ENCODE measurements at regions not wholly inside any gene's neighbourhood (a gene's known extent, or its start where the extent isn't known, plus 50 kb on each side); places are given as distances from the start of the nearest gene placed in this dataset.

DNA sequence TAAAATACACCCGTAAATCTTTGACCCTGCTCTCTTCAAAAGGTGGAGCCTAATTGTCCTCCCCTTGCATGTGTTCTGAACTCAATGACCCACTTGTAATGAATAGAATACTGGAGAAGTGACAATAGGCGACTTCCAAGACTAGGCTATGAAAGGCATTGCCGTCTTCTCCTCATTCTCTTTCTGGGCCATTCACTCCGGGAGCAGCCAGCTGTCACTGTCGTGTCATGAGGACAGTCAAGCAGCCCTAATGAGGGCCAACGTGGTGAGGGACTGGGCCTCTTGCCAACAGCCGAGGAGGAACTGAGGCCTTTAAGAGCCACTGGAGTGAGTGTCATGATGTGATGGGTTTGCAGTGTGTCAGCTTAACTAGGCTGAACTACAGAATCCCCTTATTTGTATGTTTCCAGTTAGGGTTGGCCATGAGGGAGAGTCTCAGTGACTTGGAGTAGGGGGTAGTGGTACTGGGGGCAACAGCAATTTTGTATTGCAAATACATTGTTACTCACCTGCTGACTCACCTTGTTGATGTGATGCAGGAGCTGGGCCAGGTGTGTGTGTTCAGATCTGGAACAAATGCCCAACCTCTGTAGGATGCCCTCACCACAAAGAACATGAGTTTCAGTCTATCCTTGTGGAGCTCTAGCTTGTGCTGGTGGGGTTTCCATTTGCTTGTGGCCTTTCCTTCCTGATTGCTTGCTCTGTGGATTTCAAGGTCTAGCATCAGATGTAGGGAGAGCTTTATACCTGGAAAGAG is 188.5 kb upstream of the PROK2 start:
- Histone ChIP-seq H3K4me1 (ENCODE audit: insufficient read depth, low read length, poor library complexity, severe bottlenecking) (no peaks in the 10 kb centered on the region), H3K9me3 (ENCODE audit: low read depth, low read length, poor library complexity, severe bottlenecking) (no peaks in the 10 kb centered on the region), H3K27ac (ENCODE audit: low read depth, low read length, poor library complexity, severe bottlenecking) (no peak overlapping the region), H3K36me3 (ENCODE audit: insufficient read depth, low read length, poor library complexity, severe bottlenecking) (no peaks in the 10 kb centered on the region), H3K27me3 (replicated peaks; ENCODE audit: insufficient read depth, low read depth, low read length, poor library complexity) (no peaks in the 10 kb centered on the region), H3K4me3 (ENCODE audit: low read depth, low read length, poor library complexity, severe bottlenecking) (no peak overlapping the region)
- BruUV-seq (replicated peaks) = no TSS peak
- TF ChIP-seq EZH2 (IDR thresholded peaks at IDR 0.05; ENCODE audit: borderline replicate concordance, low read depth, low read length, poor library complexity, severe bottlenecking) = no peak
- TF ChIP-seq, protein P1, sequence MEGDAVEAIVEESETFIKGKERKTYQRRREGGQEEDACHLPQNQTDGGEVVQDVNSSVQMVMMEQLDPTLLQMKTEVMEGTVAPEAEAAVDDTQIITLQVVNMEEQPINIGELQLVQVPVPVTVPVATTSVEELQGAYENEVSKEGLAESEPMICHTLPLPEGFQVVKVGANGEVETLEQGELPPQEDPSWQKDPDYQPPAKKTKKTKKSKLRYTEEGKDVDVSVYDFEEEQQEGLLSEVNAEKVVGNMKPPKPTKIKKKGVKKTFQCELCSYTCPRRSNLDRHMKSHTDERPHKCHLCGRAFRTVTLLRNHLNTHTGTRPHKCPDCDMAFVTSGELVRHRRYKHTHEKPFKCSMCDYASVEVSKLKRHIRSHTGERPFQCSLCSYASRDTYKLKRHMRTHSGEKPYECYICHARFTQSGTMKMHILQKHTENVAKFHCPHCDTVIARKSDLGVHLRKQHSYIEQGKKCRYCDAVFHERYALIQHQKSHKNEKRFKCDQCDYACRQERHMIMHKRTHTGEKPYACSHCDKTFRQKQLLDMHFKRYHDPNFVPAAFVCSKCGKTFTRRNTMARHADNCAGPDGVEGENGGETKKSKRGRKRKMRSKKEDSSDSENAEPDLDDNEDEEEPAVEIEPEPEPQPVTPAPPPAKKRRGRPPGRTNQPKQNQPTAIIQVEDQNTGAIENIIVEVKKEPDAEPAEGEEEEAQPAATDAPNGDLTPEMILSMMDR (conservative IDR thresholded peaks at IDR 0.05; ENCODE audit: low read depth, low read length) = no peak
- POLR2A ChIA-PET (ENCODE audit: low non-redundant PET) = no interaction called here
- DNase-seq (ENCODE audit: low spot score) = no peak
- CTCF ChIA-PET = no interaction called here
- intact Hi-C loops (cut with micrococcal nuclease; ENCODE audit: unreplicated experiment) = no loop called here

- POLR2A ChIA-PET (ENCODE audit: low non-redundant PET) = no interaction called here
- intact Hi-C loops (cut with micrococcal nuclease; ENCODE audit: unreplicated experiment) = no loop called here
- no peak for DNase-seq (ENCODE audit: low spot score)
- CTCF ChIA-PET = no interaction called here
- Histone ChIP-seq H3K36me3 (ENCODE audit: insufficient read depth, low read length, poor library complexity, severe bottlenecking) (no peaks in the 10 kb centered on the region), H3K27me3 (replicated peaks; ENCODE audit: insufficient read depth, low read depth, low read length, poor library complexity) (no peaks in the 10 kb centered on the region), H3K4me3 (ENCODE audit: low read depth, low read length, poor library complexity, severe bottlenecking) (no peak overlapping the region), H3K4me1 (ENCODE audit: insufficient read depth, low read length, poor library complexity, severe bottlenecking) (no peaks in the 10 kb centered on the region), H3K27ac (ENCODE audit: low read depth, low read length, poor library complexity, severe bottlenecking) (no peak overlapping the region), H3K9me3 (ENCODE audit: low read depth, low read length, poor library complexity, severe bottlenecking) (no peaks in the 10 kb centered on the region)
- no TSS peak for BruUV-seq (replicated peaks)
- no peak for TF ChIP-seq EZH2 (IDR thresholded peaks at IDR 0.05; ENCODE audit: borderline replicate concordance, low read depth, low read length, poor library complexity, severe bottlenecking)
- TF ChIP-seq, protein P1 (conservative IDR thresholded peaks at IDR 0.05; ENCODE audit: low read depth, low read length) = no peak
Measured at GRCh38 chr3:71972031-71972430, 187.1 kb upstream of the PROK2 start.

DNA sequence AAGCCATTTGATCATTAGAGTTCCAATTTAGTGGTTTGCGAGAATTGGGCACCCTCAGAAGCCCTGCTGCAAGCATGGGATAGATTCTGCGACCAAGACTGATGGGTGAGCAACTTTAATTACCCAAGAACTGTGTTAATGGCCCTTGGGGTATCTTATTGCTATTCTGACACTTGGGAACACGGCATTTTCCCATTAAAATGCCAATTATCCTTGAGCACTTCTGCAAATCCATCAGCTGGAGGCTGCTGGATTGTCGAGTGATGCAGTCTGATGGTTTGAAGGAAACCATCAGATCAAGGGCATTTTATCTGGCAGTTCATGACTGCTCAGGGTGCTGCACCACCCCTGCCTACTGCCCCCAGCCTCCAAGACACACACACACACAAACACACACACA is 183.6 kb upstream of the PROK2 start:
- BruUV-seq (replicated peaks) = no TSS peak
- H3K36me3 ChIP-seq (ENCODE audit: insufficient read depth, low read length, poor library complexity, severe bottlenecking) = no peaks in the 10 kb centered on the region
- H3K4me3 ChIP-seq (ENCODE audit: low read depth, low read length, poor library complexity, severe bottlenecking) = no peak overlapping the region
- H3K9me3 ChIP-seq (ENCODE audit: low read depth, low read length, poor library complexity, severe bottlenecking) = no peaks in the 10 kb centered on the region
- no peaks in the 10 kb centered on the region for H3K27me3 ChIP-seq (replicated peaks; ENCODE audit: insufficient read depth, low read depth, low read length, poor library complexity)
- ChIA-PET CTCF (no interaction called here), POLR2A (ENCODE audit: low non-redundant PET) (no interaction called here)
- no peak overlapping the region for H3K27ac ChIP-seq (ENCODE audit: low read depth, low read length, poor library complexity, severe bottlenecking)
- intact Hi-C loops (cut with micrococcal nuclease; ENCODE audit: unreplicated experiment) = no loop called here
- TF ChIP-seq, protein P1 (conservative IDR thresholded peaks at IDR 0.05; ENCODE audit: low read depth, low read length) = no peak
- TF ChIP-seq EZH2 (IDR thresholded peaks at IDR 0.05; ENCODE audit: borderline replicate concordance, low read depth, low read length, poor library complexity, severe bottlenecking) = no peak
- no peaks in the 10 kb centered on the region for H3K4me1 ChIP-seq (ENCODE audit: insufficient read depth, low read length, poor library complexity, severe bottlenecking)
- DNase-seq (ENCODE audit: low spot score) = no peak
